ENCODE measurements at regions not wholly inside any gene's neighbourhood (a gene's known extent, or its start where the extent isn't known, plus 50 kb on each side); places are given as distances from the start of the nearest gene placed in this dataset.
"Not testable (repeated sequence)": the region's sequence is repeated elsewhere in the genome, so short reads cannot be mapped to it uniquely, and the experiment has no call there.

- DNase-seq = no peak
Measured at GRCh38 chr3:95212117-95212516, 1149.3 kb downstream of the NSUN3 start.

GRCh38 chr3:95215437-95215957 lies 1152.6 kb downstream of the NSUN3 start:
- DNase-seq = no peak

GRCh38 chr3:95217661-95218060 lies 1154.8 kb downstream of the NSUN3 start:
- DNase-seq = no peak

- DNase-seq = no peak
Measured at GRCh38 chr3:95218484-95218883, 1155.6 kb downstream of the NSUN3 start.

- no peak for DNase-seq
Measured at GRCh38 chr3:95226437-95226836, 1163.6 kb downstream of the NSUN3 start.

GRCh38 chr3:95227092-95227491 lies 1164.2 kb downstream of the NSUN3 start:
- no peak for DNase-seq

- DNase-seq = no peak
Measured at GRCh38 chr3:95228416-95228815, 1165.6 kb downstream of the NSUN3 start.

GRCh38 chr3:95235916-95236315 lies 1173.1 kb downstream of the NSUN3 start:
- no peak for DNase-seq

GRCh38 chr3:95237783-95238182 lies 1174.9 kb downstream of the NSUN3 start:
- DNase-seq = no peak

- DNase-seq = no peak
Measured at GRCh38 chr3:95240395-95240794, 1177.5 kb downstream of the NSUN3 start.

GRCh38 chr3:95241256-95241655 lies 1178.4 kb downstream of the NSUN3 start:
- DNase-seq = not testable (repeated sequence)

GRCh38 chr3:95246413-95246812 lies 1183.6 kb downstream of the NSUN3 start:
- DNase-seq = no peak

GRCh38 chr3:95254061-95254460 lies 1191.2 kb downstream of the NSUN3 start:
- no peak for DNase-seq

- DNase-seq = no peak
Measured at GRCh38 chr3:95254758-95255157, 1191.9 kb downstream of the NSUN3 start.

- DNase-seq = no peak
Measured at GRCh38 chr3:95265129-95265528, 1202.3 kb downstream of the NSUN3 start.

GRCh38 chr3:95271395-95271794 lies 1208.5 kb downstream of the NSUN3 start:
- no peak for DNase-seq

GRCh38 chr3:95272166-95272565 lies 1209.3 kb downstream of the NSUN3 start:
- no peak for DNase-seq

GRCh38 chr3:95272781-95273180 lies 1209.9 kb downstream of the NSUN3 start:
- no peak for DNase-seq

GRCh38 chr3:95277613-95278012 lies 1214.8 kb downstream of the NSUN3 start:
- DNase-seq = no peak

GRCh38 chr3:95280711-95281352 lies 1218.0 kb downstream of the NSUN3 start:
- DNase-seq = no peak

GRCh38 chr3:95289295-95289694 lies 1226.4 kb downstream of the NSUN3 start:
- no peak for DNase-seq

GRCh38 chr3:95297581-95297980 lies 1234.7 kb downstream of the NSUN3 start:
- no peak for DNase-seq

GRCh38 chr3:95302044-95302443 lies 1239.2 kb downstream of the NSUN3 start:
- no peak for DNase-seq

- DNase-seq = no peak
Measured at GRCh38 chr3:95310560-95310959, 1247.7 kb downstream of the NSUN3 start.

- no peak for DNase-seq
Measured at GRCh38 chr3:95311272-95311671, 1248.4 kb downstream of the NSUN3 start.

All from activated CD4-positive, alpha-beta T cell treated with anti-CD3 and anti-CD28 coated beads for 1 hour (primary cell).